ENCODE measurements at regions not wholly inside any gene's neighbourhood (a gene's known extent, or its start where the extent isn't known, plus 50 kb on each side); places are given as distances from the start of the nearest gene placed in this dataset.

DNA sequence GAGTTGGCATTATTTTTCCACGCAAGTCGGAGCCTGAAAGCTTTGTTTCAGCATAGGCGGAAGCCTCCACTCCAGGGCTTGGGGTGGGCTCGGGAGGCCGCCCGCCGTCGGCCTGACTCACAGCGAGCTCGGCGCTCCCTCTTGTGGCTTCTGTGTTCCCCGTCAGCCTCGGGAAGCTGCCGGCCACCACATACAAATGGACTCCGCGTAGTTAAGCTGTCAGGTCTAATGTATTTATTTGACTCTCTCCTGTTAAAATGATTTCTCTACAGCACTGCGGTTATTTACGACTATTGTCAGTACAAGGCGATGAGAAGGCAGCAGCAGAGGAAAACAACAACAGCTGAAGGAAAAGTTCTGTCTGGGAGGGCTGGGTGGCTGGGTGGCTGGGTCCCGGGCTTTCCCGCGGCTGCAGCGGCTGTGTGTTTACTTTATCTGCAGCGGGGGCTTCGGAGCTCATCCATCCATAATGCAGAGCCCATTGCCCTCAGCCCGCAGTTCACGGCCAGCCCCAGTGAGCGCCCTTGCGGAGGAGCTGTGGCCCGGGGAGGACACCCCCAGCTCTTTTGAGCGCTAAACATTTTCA lies 375.7 kb upstream of the CAMK1G start:
- TF ChIP-seq POLR2AphosphoS5 (IDR thresholded peaks at IDR 0.05; ENCODE audit: low read depth, low read length) = no peak
- TF ChIP-seq, protein P1, sequence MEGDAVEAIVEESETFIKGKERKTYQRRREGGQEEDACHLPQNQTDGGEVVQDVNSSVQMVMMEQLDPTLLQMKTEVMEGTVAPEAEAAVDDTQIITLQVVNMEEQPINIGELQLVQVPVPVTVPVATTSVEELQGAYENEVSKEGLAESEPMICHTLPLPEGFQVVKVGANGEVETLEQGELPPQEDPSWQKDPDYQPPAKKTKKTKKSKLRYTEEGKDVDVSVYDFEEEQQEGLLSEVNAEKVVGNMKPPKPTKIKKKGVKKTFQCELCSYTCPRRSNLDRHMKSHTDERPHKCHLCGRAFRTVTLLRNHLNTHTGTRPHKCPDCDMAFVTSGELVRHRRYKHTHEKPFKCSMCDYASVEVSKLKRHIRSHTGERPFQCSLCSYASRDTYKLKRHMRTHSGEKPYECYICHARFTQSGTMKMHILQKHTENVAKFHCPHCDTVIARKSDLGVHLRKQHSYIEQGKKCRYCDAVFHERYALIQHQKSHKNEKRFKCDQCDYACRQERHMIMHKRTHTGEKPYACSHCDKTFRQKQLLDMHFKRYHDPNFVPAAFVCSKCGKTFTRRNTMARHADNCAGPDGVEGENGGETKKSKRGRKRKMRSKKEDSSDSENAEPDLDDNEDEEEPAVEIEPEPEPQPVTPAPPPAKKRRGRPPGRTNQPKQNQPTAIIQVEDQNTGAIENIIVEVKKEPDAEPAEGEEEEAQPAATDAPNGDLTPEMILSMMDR (IDR thresholded peaks at IDR 0.05) = peak; percentile 90
- intact Hi-C loops (cut with micrococcal nuclease; ENCODE audit: unreplicated experiment) (loop anchor here (5.0 to 10.0 kb wide), 2 partner anchors 357 to 555 kb away; no protein-coding TSS in a partner anchor), in situ Hi-C loops (cut with HindIII; ENCODE audit: low pct_unique_long_range_greater_than_20kb, low sequenced_read_pairs) (no loop called here)
- Histone ChIP-seq H3K4me3 (ENCODE audit: low read depth in 2 of 2, low read length in 2 of 2) (peak overlapping the region in 1 of 2 experiments; percentile 11; a peak in 1 of 4 replicates), H3K27me3 (ENCODE audit: control insufficient read depth, insufficient read depth, low read length) (peaks cover 14% of the 10 kb centered on the region; the same call in 1 of the 2 replicates), H3K4me1 (ENCODE audit: control insufficient read depth, insufficient read depth, low read length) (no peaks in the 10 kb centered on the region), H3K9me3 (ENCODE audit: control insufficient read depth, insufficient read depth, low read depth, low read length) (no peaks in the 10 kb centered on the region), H3K36me3 (ENCODE audit: control insufficient read depth, insufficient read depth, low read length) (no peaks in the 10 kb centered on the region), H3K27ac (ENCODE audit: low read length) (no peak overlapping the region)
- DNase-seq (ENCODE audit: low read depth, low spot score) = no peak
- CTCF ChIA-PET = interaction anchor here (0.7 to 1.3 kb wide), 5 partner anchors 41 to 966 kb away, joined by 3 to 6 read pairs (median 3); no protein-coding TSS in a partner anchor
- no TSS peak for BruUV-seq (replicated peaks)
- peak; percentile 92 for ATAC-seq
- POLR2A ChIA-PET = no interaction called here

DNA sequence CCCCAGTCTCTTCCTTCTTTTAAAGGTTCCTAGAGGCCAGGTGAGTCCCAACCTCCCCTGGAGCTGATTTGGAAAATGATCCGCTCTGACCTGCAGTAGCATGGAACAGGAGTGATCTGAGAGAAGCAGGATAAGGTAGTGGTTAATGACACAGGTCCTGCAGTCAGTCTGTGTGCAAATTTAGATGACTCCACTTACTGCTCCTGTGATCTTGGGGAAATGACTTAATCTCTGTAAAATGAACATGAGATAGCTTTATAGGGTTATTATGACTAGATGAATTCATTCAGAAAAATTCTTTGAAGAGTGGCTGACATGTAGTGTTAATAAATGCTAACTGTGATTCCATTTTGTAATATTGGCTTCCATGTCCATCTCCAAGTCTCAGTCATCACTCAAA lies 374.9 kb upstream of the CAMK1G start:
- ChIA-PET CTCF (no interaction called here), POLR2A (no interaction called here)
- no peaks in the 10 kb centered on the region for H3K36me3 ChIP-seq (ENCODE audit: control insufficient read depth, insufficient read depth, low read length)
- no peaks in the 10 kb centered on the region for H3K9me3 ChIP-seq (ENCODE audit: control insufficient read depth, insufficient read depth, low read depth, low read length)
- TF ChIP-seq SIN3A (IDR thresholded peaks at IDR 0.05; ENCODE audit: borderline replicate concordance, insufficient read depth, low read depth, low read length) (no peak), TCF7L2 (IDR thresholded peaks at IDR 0.05; ENCODE audit: low read depth, low read length) (no peak), POLR2AphosphoS5 (IDR thresholded peaks at IDR 0.05; ENCODE audit: low read depth, low read length) (no peak)
- TF ChIP-seq, protein P2, sequence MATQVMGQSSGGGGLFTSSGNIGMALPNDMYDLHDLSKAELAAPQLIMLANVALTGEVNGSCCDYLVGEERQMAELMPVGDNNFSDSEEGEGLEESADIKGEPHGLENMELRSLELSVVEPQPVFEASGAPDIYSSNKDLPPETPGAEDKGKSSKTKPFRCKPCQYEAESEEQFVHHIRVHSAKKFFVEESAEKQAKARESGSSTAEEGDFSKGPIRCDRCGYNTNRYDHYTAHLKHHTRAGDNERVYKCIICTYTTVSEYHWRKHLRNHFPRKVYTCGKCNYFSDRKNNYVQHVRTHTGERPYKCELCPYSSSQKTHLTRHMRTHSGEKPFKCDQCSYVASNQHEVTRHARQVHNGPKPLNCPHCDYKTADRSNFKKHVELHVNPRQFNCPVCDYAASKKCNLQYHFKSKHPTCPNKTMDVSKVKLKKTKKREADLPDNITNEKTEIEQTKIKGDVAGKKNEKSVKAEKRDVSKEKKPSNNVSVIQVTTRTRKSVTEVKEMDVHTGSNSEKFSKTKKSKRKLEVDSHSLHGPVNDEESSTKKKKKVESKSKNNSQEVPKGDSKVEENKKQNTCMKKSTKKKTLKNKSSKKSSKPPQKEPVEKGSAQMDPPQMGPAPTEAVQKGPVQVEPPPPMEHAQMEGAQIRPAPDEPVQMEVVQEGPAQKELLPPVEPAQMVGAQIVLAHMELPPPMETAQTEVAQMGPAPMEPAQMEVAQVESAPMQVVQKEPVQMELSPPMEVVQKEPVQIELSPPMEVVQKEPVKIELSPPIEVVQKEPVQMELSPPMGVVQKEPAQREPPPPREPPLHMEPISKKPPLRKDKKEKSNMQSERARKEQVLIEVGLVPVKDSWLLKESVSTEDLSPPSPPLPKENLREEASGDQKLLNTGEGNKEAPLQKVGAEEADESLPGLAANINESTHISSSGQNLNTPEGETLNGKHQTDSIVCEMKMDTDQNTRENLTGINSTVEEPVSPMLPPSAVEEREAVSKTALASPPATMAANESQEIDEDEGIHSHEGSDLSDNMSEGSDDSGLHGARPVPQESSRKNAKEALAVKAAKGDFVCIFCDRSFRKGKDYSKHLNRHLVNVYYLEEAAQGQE (IDR thresholded peaks at IDR 0.05; ENCODE audit: insufficient read depth in 1 of 2, low read depth in 2 of 2, low read length in 1 of 2) = no peak
- TF ChIP-seq, protein P1 (IDR thresholded peaks at IDR 0.05) = no peak
- DNase-seq (ENCODE audit: low read depth, low spot score) (no peak), ATAC-seq (no peak)
- H3K27me3 ChIP-seq (ENCODE audit: control insufficient read depth, insufficient read depth, low read length) = peaks cover 14% of the 10 kb centered on the region; the same call in 1 of the 2 replicates
- no peak overlapping the region for H3K27ac ChIP-seq (ENCODE audit: low read length)
- BruUV-seq (replicated peaks) = no TSS peak
- no peak overlapping the region for H3K4me3 ChIP-seq (ENCODE audit: low read depth in 2 of 2, low read length in 2 of 2)
- no peaks in the 10 kb centered on the region for H3K4me1 ChIP-seq (ENCODE audit: control insufficient read depth, insufficient read depth, low read length)
- intact Hi-C loops (cut with micrococcal nuclease; ENCODE audit: unreplicated experiment) (loop anchor here (5.0 to 10.0 kb wide), 2 partner anchors 356 to 556 kb away; no protein-coding TSS in a partner anchor), in situ Hi-C loops (cut with HindIII; ENCODE audit: low pct_unique_long_range_greater_than_20kb, low sequenced_read_pairs) (no loop called here)
